Activated B cell treated with CpG ODN at 0.5 μM for 24 hours (primary cell): ENCODE measurements at regions not wholly inside any gene's neighbourhood (a gene's known extent, or its start where the extent isn't known, plus 50 kb on each side); places are given as distances from the start of the nearest gene placed in this dataset.

Experiments
- ATAC-seq: fragments of 200-7000 bp; cut with Tn5 transposase; one replicate; pipeline ENCODE4 v1.10.0; 2021; ENCODE audit warnings: low read depth, mild to moderate bottlenecking, moderate library complexity
- CTCF ChIA-PET: fragments of 350-600 bp; sonication (Branson Sonifier 250); formaldehyde crosslinking; loops from one replicate; lab custom pipeline; 2021; ENCODE audit warnings: antibody characterized with exemption; lab: Charles Lee
- POLR2A ChIA-PET: fragments of 350-600 bp; sonication (Branson Sonifier 250); formaldehyde crosslinking; loops from one replicate; lab custom pipeline; 2021; ENCODE audit warnings: antibody characterized with exemption; lab: Charles Lee
- DNase-seq: peaks from one replicate; pipeline ENCODE4 v3.0.0; 2022
- H3K27ac Mint-ChIP-seq: one replicate; pipeline ENCODE4 v1.8.0; 2020; ENCODE audit warnings: mixed read lengths
- H3K27me3 Mint-ChIP-seq: one replicate; pipeline ENCODE4 v1.8.0; 2021; ENCODE audit warnings: mixed read lengths
- H3K36me3 Mint-ChIP-seq: one replicate; pipeline ENCODE4 v1.8.0; 2021; ENCODE audit warnings: low read depth, mixed read lengths
- H3K4me1 Mint-ChIP-seq: one replicate; pipeline ENCODE4 v1.8.0; 2021; ENCODE audit warnings: mixed read lengths
- H3K4me3 Mint-ChIP-seq: one replicate; pipeline ENCODE4 v1.8.0; 2020; ENCODE audit warnings: mild to moderate bottlenecking, mixed read lengths
- H3K9me3 Mint-ChIP-seq: one replicate; pipeline ENCODE4 v1.8.0; 2020; ENCODE audit warnings: mixed read lengths
- CTCF ChIP-seq: fragments of 200-600 bp; IDR thresholded peaks from one replicate; pipeline ENCODE4 v1.8.0; 2022; ENCODE audit warnings: antibody characterized with exemption, mild to moderate bottlenecking
- intact Hi-C: fragments of 100-400 bp; cut with micrococcal nuclease; formaldehyde crosslinking; loops from one replicate; pipeline ENCODE4 v1.15.1; 2024

GRCh38 chr22:49243335-49243734 lies 584.3 kb downstream of the BRD1 start:
- intact Hi-C loops, result no loop called here
- ATAC-seq (no peak), DNase-seq (no peak)
- ChIA-PET POLR2A (no interaction called here), CTCF (no interaction called here)
- H3K27ac Mint-ChIP-seq, result no peak overlapping the region
- H3K9me3 Mint-ChIP-seq, result no peaks in the 10 kb centered on the region
- no peaks in the 10 kb centered on the region for H3K4me1 Mint-ChIP-seq
- H3K27me3 Mint-ChIP-seq, result no peaks in the 10 kb centered on the region
- no peak overlapping the region for H3K4me3 Mint-ChIP-seq
- no peaks in the 10 kb centered on the region for H3K36me3 Mint-ChIP-seq
- TF ChIP-seq CTCF, result no peak

GRCh38 chr22:49242480-49242879 lies 585.2 kb downstream of the BRD1 start:
- CTCF ChIA-PET, result no interaction called here
- DNase-seq (no peak), ATAC-seq (no peak)
- Mint-ChIP-seq H3K9me3 (no peaks in the 10 kb centered on the region), H3K27me3 (no peaks in the 10 kb centered on the region), H3K4me3 (no peak overlapping the region), H3K36me3 (no peaks in the 10 kb centered on the region), H3K27ac (no peak overlapping the region), H3K4me1 (no peaks in the 10 kb centered on the region)
- intact Hi-C loops, result no loop called here
- no peak for TF ChIP-seq CTCF
- POLR2A ChIA-PET, result no interaction called here

GRCh38 chr22:49241174-49241851 lies 586.4 kb downstream of the BRD1 start:
- no peaks in the 10 kb centered on the region for H3K4me1 Mint-ChIP-seq
- intact Hi-C loops, result no loop called here
- no peaks in the 10 kb centered on the region for H3K27me3 Mint-ChIP-seq
- no peaks in the 10 kb centered on the region for H3K36me3 Mint-ChIP-seq
- ChIA-PET POLR2A (no interaction called here), CTCF (no interaction called here)
- TF ChIP-seq CTCF, result no peak
- H3K27ac Mint-ChIP-seq, result no peak overlapping the region
- H3K9me3 Mint-ChIP-seq, result no peaks in the 10 kb centered on the region
- DNase-seq (no peak), ATAC-seq (no peak)
- H3K4me3 Mint-ChIP-seq, result no peak overlapping the region

- H3K27me3 Mint-ChIP-seq, result no peaks in the 10 kb centered on the region
- ATAC-seq, result no peak
- no peak overlapping the region for H3K27ac Mint-ChIP-seq
- no peaks in the 10 kb centered on the region for H3K4me1 Mint-ChIP-seq
- no peak for DNase-seq
- intact Hi-C loops, result no loop called here
- ChIA-PET POLR2A (no interaction called here), CTCF (no interaction called here)
- no peaks in the 10 kb centered on the region for H3K9me3 Mint-ChIP-seq
- no peak overlapping the region for H3K4me3 Mint-ChIP-seq
- no peaks in the 10 kb centered on the region for H3K36me3 Mint-ChIP-seq
- no peak for TF ChIP-seq CTCF
Observed at GRCh38 chr22:49240472-49240871, 587.2 kb downstream of the BRD1 start.

- no peaks in the 10 kb centered on the region for H3K9me3 Mint-ChIP-seq
- TF ChIP-seq CTCF, result no peak
- H3K27ac Mint-ChIP-seq, result no peak overlapping the region
- no peaks in the 10 kb centered on the region for H3K36me3 Mint-ChIP-seq
- DNase-seq (no peak), ATAC-seq (no peak)
- no peak overlapping the region for H3K4me3 Mint-ChIP-seq
- no peaks in the 10 kb centered on the region for H3K4me1 Mint-ChIP-seq
- CTCF ChIA-PET, result no interaction called here
- intact Hi-C loops, result no loop called here
- H3K27me3 Mint-ChIP-seq, result no peaks in the 10 kb centered on the region
- POLR2A ChIA-PET, result no interaction called here
Observed at GRCh38 chr22:49240016-49240380, 587.7 kb downstream of the BRD1 start.
